ENCODE measurements at regions not wholly inside any gene's neighbourhood (a gene's known extent, or its start where the extent isn't known, plus 50 kb on each side); places are given as distances from the start of the nearest gene placed in this dataset.
"Not testable (repeated sequence)": the region's sequence is repeated elsewhere in the genome, so short reads cannot be mapped to it uniquely, and the experiment has no call there.

DNA sequence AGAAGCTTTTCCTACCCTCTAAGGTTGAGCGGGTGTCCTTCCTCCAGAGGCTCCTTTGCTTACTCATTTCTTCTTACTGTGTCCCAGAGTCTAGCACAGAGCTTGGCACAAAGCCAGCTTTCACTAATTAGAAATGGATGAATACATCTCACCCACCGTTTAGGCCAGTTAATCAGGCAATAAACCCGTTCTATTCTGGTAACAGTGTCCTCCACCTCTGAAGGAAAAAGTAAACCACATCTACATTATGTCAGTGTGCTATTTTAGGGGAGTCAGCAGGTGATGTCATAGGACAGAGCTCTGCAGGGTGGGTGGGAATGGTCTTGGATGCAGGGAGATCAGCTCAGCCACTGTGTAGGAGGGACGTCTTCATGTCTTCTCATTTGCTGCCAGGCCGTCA lies 109.2 kb downstream of the OSTF1 start:
- Mint-ChIP-seq H3K27me3 (no peaks in the 10 kb centered on the region), H3K9me3 (peaks cover 3% of the 10 kb centered on the region), H3K27ac (no peak overlapping the region), H3K36me3 (ENCODE audit: low read depth) (peaks cover 8% of the 10 kb centered on the region), H3K4me1 (peaks cover 3% of the 10 kb centered on the region), H3K4me3 (no peak overlapping the region)
- no peak for DNase-seq
- ChIA-PET POLR2A (no interaction called here), CTCF (interaction anchor here (3.5 kb wide), 1 partner anchor 12 kb away, joined by 20 read pairs; no protein-coding TSS in a partner anchor)

DNA sequence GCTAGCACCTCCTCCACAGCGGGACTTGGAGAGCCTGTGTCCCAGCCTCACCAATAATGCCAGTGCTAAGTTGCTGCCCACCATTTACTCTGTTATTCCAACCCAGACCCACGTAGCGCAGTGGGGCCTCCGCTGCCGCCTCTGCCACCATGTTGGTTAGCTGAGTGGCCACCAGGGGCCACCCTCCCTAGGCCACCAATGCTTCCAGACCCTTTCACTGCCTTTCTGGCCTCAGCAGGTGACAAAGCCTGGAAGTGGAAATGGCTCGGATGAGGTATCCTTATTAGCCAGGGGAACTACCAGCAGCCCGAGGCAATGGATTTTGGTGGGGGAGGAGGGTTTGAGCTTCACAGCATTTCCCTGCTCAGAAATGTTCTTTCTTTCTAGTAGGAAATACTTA lies 110.1 kb downstream of the OSTF1 start:
- H3K27ac Mint-ChIP-seq = no peak overlapping the region
- peaks cover 3% of the 10 kb centered on the region for H3K4me1 Mint-ChIP-seq
- no peaks in the 10 kb centered on the region for H3K27me3 Mint-ChIP-seq
- no peak overlapping the region for H3K4me3 Mint-ChIP-seq
- DNase-seq = no peak
- H3K36me3 Mint-ChIP-seq (ENCODE audit: low read depth) = peaks cover 5% of the 10 kb centered on the region
- POLR2A ChIA-PET = no interaction called here
- H3K9me3 Mint-ChIP-seq = no peaks in the 10 kb centered on the region
- CTCF ChIA-PET = no interaction called here

DNA sequence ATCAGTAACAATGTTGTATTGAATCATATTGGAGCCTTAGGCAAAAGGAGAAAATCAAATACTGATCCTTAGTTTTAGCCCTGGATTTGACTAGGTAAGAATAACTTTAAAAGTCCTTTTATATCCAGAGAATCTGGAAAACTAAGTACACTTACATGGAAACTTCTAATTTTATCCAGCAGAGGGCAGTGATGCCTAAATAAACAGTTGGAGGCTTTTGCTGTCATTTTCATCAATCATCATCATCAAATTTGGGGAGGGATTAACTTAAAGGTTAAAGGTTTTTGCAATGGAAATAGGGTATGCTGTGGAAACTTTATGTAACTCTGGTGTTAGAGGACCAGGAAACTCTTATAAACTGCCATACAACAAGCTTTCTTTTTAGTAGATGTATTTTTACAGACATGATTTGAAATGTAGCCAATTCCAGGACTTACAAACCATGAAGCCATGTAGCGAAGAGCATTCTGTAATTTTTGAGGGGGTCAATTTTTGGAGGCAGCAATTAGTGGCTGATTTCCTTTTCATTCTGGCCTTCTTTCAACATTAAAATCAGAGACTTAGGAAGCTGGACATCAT lies 112.7 kb downstream of the OSTF1 start:
- POLR2A ChIA-PET = no interaction called here
- Mint-ChIP-seq H3K4me1 (peaks cover 3% of the 10 kb centered on the region), H3K27me3 (no peaks in the 10 kb centered on the region), H3K27ac (no peak overlapping the region), H3K9me3 (no peaks in the 10 kb centered on the region), H3K4me3 (no peak overlapping the region), H3K36me3 (ENCODE audit: low read depth) (no peaks in the 10 kb centered on the region)
- CTCF ChIA-PET = interaction anchor here (0.9 to 2.0 kb wide), 8 partner anchors 10 to 1101 kb away, joined by 3 to 15 read pairs (median 4); no protein-coding TSS in a partner anchor
- DNase-seq = no peak

DNA sequence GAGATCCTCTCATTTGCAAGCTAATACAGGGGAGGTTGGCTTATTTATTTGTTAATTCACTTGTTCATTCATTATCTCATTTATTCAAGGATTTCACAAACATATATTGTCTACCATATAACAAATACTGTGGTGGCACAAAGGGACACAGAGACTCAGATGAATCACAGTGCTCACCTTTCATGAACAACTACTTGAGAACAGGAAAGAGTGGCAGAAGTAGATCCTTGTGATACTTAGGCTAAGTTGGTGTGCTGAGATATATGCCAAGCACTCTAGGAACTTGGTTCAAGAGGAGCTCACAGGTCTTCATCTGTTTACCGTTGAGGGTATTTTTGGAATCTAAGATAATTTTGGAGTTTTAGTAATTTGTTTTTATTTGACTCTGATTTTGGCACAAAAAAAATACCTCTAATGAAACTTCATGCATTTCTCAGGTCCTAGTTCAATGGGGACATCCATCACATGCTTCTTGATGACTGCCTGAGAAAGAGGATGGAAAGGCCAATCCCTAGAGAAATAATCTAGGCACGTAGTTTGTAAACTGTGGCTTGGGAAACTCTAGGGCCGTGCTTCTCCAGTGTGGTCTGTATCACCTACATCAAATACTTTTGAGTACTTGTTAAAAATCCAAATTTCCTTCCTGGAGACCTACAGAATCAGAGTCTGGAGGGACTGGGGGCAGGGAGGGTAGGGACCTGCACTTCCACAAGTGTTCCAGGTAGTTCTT lies 113.3 kb downstream of the OSTF1 start:
- no peak for DNase-seq
- Mint-ChIP-seq H3K36me3 (ENCODE audit: low read depth) (no peaks in the 10 kb centered on the region), H3K27me3 (no peaks in the 10 kb centered on the region), H3K4me3 (no peak overlapping the region), H3K4me1 (peaks cover 3% of the 10 kb centered on the region), H3K27ac (no peak overlapping the region), H3K9me3 (no peaks in the 10 kb centered on the region)
- POLR2A ChIA-PET = no interaction called here
- CTCF ChIA-PET = interaction anchor here (0.9 to 2.0 kb wide), 10 partner anchors 10 to 1101 kb away, joined by 3 to 15 read pairs (median 4); no protein-coding TSS in a partner anchor

DNA sequence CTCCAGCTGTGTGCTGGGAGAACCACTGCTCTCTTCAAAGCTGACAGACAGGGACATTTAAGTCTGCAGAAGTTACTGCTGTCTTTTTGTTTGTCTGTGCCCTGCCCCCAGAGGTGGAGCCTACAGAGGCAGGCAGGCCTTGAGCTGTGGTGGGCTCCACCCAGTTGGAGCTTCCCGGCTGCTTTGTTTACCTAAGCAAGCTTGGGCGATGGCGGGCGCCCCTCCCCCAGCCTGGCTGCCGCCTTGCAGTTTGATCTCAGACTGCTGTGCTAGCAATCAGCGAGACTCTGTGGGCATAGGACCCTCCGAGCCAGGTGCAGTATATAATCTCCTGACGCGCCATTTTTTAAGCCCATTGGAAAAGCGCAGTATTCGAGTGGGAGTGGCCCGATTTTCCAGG lies 119.7 kb downstream of the OSTF1 start:
- CTCF ChIA-PET; H3K36me3 Mint-ChIP-seq (ENCODE audit: low read depth); H3K27me3 Mint-ChIP-seq; H3K27ac Mint-ChIP-seq; H3K9me3 Mint-ChIP-seq; DNase-seq; H3K4me3 Mint-ChIP-seq; H3K4me1 Mint-ChIP-seq; POLR2A ChIA-PET: not testable (repeated sequence)

DNA sequence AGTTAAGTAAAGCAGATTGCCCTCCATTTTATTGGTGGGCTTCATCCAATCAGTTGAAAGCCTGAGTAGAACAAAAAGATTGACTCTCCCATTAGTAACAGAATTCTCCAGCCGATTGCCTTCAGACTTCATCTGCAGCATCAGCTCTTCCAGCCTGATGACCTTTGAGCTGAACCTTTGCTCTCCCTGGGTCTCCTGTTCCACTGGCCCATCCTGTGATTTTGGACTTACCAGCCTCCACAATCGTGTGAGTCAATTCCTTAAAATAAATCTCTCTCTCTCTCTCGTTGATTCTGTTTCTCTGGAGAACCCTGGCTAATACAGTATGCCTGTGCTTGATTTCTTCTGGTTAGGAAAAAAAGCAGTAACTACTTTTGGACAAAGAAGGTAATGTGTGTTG lies 121.9 kb downstream of the OSTF1 start:
- Mint-ChIP-seq H3K4me3 (no peak overlapping the region), H3K9me3 (no peaks in the 10 kb centered on the region), H3K4me1 (no peaks in the 10 kb centered on the region), H3K27me3 (no peaks in the 10 kb centered on the region), H3K36me3 (ENCODE audit: low read depth) (peaks cover 5% of the 10 kb centered on the region), H3K27ac (no peak overlapping the region)
- DNase-seq = no peak
- CTCF ChIA-PET = no interaction called here
- POLR2A ChIA-PET = no interaction called here

DNA sequence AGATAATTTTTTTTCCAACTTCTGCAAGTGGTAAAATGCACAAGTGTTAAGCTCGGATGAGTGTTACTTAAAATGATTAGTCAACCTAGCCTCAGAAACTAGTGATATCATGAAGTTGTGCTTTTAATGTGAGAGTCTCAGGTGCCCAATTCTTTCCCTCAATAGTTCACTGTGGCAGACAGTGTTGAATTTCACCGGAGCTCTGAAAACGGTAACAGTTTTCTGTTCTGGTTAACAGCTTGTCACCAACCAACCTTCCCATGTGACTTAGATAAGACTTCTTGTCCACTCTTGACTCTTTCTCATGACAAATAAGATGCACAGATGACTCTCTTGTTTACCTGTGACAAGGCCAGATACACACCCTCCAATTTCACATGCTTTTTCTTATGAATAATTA lies 125.5 kb downstream of the OSTF1 start:
- H3K27me3 Mint-ChIP-seq = no peaks in the 10 kb centered on the region
- peaks cover 2% of the 10 kb centered on the region for H3K36me3 Mint-ChIP-seq (ENCODE audit: low read depth)
- no peak overlapping the region for H3K27ac Mint-ChIP-seq
- H3K4me1 Mint-ChIP-seq = no peaks in the 10 kb centered on the region
- no peaks in the 10 kb centered on the region for H3K9me3 Mint-ChIP-seq
- POLR2A ChIA-PET = interaction anchor here (0.8 to 0.9 kb wide), 2 partner anchors 128 to 149 kb away, joined by 3 read pairs; no protein-coding TSS in a partner anchor
- H3K4me3 Mint-ChIP-seq = no peak overlapping the region
- no peak for DNase-seq
- CTCF ChIA-PET = interaction anchor here (0.6 kb wide), 1 partner anchor 12 kb away, joined by 3 read pairs; no protein-coding TSS in a partner anchor

DNA sequence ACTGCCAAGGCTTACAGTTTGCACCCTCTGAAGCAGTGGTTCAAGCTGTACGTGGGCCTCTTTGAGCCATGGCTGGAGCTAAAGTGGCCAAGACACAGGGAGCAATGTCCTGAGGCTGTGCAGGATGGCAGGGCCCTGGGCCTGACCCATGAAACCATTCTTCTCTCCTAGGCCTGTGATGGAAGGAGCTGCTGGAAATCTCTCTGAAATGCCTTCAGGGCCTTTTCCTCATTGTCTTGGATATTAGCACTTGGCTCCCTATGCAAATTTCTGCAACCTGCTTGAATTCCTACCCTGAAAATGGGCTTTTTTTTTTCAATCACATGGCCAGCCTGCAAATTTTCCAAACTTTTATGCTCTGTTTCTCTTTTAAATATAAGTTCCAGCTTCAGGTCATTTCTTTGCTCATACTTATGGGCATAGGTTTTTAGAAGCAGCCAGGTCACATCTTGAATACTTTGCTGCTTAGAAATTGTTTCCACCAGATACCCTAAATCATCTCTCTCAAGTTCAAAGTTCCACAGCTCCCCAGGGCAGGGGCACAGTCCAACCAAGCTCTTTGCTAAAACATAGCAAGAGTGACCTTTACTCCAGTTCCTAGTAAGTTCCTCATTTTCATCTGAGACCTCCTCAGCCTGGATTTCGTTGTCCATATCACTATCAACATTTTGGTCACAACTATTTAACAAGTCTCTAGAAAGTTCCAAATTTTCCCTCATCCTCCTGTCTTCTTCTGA lies 138.3 kb downstream of the OSTF1 start:
- ChIA-PET POLR2A (no interaction called here), CTCF (interaction anchor here (1.8 kb wide), 1 partner anchor 25 kb away, joined by 4 read pairs; no protein-coding TSS in a partner anchor)
- DNase-seq = no peak
- Mint-ChIP-seq H3K27ac (no peak overlapping the region), H3K4me3 (no peak overlapping the region), H3K36me3 (ENCODE audit: low read depth) (peaks cover 4% of the 10 kb centered on the region), H3K27me3 (no peaks in the 10 kb centered on the region), H3K4me1 (no peaks in the 10 kb centered on the region), H3K9me3 (peaks cover 14% of the 10 kb centered on the region)

DNA sequence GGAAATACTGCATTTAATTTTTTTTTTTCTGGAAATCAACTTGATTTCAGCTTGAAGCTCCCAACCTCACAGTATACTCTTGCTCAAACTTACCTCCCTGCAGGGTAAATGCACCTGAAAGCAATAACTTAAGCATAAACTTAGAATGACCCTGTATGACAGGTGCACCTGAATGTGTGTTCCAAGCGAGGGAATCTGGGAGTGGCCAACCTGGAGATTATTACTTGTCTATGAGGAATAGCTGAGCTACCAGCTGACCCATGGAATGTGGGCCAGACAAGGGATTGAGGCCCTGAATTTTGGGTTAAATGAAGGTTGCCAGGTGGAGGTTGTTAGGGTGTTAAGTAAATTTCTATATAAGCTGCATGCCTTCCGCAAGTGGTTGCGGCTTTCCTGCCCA lies 140.6 kb downstream of the OSTF1 start:
- Mint-ChIP-seq H3K4me3 (no peak overlapping the region), H3K27ac (no peak overlapping the region), H3K36me3 (ENCODE audit: low read depth) (peaks cover 4% of the 10 kb centered on the region), H3K4me1 (no peaks in the 10 kb centered on the region), H3K27me3 (no peaks in the 10 kb centered on the region), H3K9me3 (peaks cover 14% of the 10 kb centered on the region)
- DNase-seq = no peak
- POLR2A ChIA-PET = no interaction called here
- CTCF ChIA-PET = no interaction called here

DNA sequence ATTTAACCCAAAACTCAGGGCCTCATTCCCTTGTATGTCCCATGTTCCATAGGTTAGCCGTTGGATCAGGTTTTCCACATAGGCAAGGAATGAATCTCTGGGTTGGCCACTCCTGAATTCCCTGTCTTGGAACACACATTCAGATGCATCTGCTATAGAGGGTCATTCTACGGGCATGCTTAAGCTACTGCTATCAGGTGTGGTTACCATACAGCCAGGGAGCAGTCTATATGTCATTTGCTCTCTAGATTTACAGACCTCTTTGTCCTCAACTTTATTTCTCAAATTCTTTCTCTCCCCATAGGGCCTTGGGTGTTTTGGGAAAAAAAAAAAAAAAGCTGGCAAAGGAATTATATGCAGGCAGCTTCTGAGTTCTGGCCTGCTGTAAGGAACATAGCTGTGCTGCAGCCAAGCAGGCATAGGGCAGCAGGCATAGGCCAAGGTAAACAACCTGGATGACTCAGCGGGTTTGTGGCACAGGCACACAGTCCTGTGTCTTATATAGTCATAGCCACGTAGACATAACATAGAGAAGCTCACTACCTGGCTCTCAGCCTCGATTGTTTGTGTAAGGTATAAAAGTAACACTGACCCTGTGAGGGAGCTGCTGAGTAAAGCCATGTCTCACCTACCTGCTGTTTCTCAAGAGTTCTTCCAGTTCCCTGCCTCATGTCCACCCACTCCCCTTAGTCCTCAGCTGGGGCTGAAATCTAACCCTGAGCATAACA lies 141.5 kb downstream of the OSTF1 start:
- ChIA-PET POLR2A (no interaction called here), CTCF (interaction anchor here (1.2 to 1.3 kb wide), 2 partner anchors 10 to 28 kb away, joined by 4 read pairs; no protein-coding TSS in a partner anchor)
- DNase-seq = no peak
- Mint-ChIP-seq H3K27me3 (no peaks in the 10 kb centered on the region), H3K36me3 (ENCODE audit: low read depth) (peaks cover 4% of the 10 kb centered on the region), H3K27ac (no peak overlapping the region), H3K4me1 (no peaks in the 10 kb centered on the region), H3K4me3 (no peak overlapping the region), H3K9me3 (peaks cover 10% of the 10 kb centered on the region)

DNA sequence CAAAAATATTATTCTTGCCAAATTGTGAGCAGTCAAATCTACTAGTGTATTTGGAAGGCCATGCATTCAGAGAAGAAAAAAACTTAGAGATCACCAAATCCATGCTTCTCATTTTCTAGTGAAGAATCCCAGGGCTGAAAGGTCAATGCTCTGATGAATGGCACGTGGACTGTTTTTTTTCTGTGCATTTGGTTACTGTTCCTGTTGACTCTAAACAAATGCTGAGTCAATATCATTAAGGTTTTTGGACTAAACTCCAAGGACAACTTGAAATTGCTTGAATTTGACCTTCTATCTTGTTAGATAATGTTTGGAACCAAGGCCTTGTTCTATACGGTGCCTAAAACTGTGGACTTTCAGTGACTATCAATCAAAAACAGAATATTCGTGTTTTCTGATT lies 142.2 kb downstream of the OSTF1 start:
- H3K27ac Mint-ChIP-seq = no peak overlapping the region
- POLR2A ChIA-PET = no interaction called here
- H3K4me1 Mint-ChIP-seq = no peaks in the 10 kb centered on the region
- H3K36me3 Mint-ChIP-seq (ENCODE audit: low read depth) = peaks cover 7% of the 10 kb centered on the region
- peaks cover 9% of the 10 kb centered on the region for H3K9me3 Mint-ChIP-seq
- H3K4me3 Mint-ChIP-seq = no peak overlapping the region
- H3K27me3 Mint-ChIP-seq = no peaks in the 10 kb centered on the region
- CTCF ChIA-PET = interaction anchor here (1.2 to 1.3 kb wide), 2 partner anchors 9 to 28 kb away, joined by 4 read pairs; no protein-coding TSS in a partner anchor
- DNase-seq = no peak

DNA sequence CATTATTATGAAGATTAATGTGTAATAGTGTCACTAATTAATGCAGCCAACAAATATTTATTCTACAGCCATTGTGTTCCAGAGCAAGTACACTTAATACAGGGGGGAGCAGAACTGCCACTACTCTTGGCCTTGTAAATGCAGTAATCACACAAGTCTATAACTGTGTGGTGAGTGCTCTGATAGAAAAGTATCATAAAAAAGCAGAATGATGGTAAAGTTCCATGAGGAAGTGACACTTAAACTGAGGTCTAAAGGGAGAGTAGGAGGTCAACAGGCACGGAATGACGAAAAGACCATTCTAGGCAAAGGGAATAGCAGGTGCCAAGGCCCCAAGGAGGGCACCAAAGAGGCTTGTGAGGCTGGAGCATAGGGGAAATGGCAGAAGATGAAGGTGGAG lies 142.9 kb downstream of the OSTF1 start:
- DNase-seq = no peak
- Mint-ChIP-seq H3K36me3 (ENCODE audit: low read depth) (peaks cover 11% of the 10 kb centered on the region), H3K27ac (no peak overlapping the region), H3K9me3 (peaks cover 13% of the 10 kb centered on the region), H3K27me3 (no peaks in the 10 kb centered on the region), H3K4me1 (no peaks in the 10 kb centered on the region), H3K4me3 (no peak overlapping the region)
- POLR2A ChIA-PET = no interaction called here
- CTCF ChIA-PET = interaction anchor here (1.2 to 1.3 kb wide), 2 partner anchors 9 to 29 kb away, joined by 4 read pairs; no protein-coding TSS in a partner anchor

DNA sequence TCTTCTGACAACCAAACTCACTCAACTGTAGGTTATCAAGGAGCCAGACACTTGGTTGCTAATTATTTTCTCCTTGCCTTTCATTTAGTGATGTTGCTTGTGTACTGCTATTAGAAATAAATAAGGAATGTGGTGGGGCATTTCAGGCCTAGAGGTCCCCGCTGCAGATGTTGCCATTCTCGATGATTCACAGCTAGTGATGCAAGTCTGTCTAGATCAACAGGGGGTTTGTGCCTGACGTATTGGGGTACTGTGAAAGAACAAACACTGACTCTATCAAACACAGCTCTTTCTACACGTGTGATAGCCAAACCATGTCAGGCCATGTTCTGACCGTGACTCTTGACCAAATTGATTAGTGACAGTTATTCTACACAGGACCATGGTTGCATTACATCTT lies 144.7 kb downstream of the OSTF1 start:
- Mint-ChIP-seq H3K9me3 (peaks cover 10% of the 10 kb centered on the region), H3K4me3 (no peak overlapping the region), H3K27ac (no peak overlapping the region), H3K27me3 (no peaks in the 10 kb centered on the region), H3K4me1 (no peaks in the 10 kb centered on the region), H3K36me3 (ENCODE audit: low read depth) (peaks cover 7% of the 10 kb centered on the region)
- DNase-seq = no peak
- ChIA-PET POLR2A (no interaction called here), CTCF (interaction anchor here (0.5 kb wide), 1 partner anchor 223 kb away, joined by 3 read pairs; no protein-coding TSS in a partner anchor)

Data from activated CD4-positive, alpha-beta memory T cell treated with anti-CD3 and anti-CD28 coated beads, Interleukin-2, amount 10 ng/mL, durations not matched to agents 7 days and 5 days (primary cell).